Urothelium cell line (cell line): ENCODE measurements at regions not wholly inside any gene's neighbourhood (a gene's known extent, or its start where the extent isn't known, plus 50 kb on each side); places are given as distances from the start of the nearest gene placed in this dataset.
"Not testable (repeated sequence)": the region's sequence is repeated elsewhere in the genome, so short reads cannot be mapped to it uniquely, and the experiment has no call there.

Experiments used
- DNase-seq: peaks from one replicate; pipeline ENCODE4 v3.0.0; 2011; ENCODE audit warnings: low spot score, mixed read lengths
- FAIRE-seq: peaks from 2 replicates; lab custom pipeline; 2011; peaks lifted over from hg19 to GRCh38; lab: Jason Lieb, UNC

DNA sequence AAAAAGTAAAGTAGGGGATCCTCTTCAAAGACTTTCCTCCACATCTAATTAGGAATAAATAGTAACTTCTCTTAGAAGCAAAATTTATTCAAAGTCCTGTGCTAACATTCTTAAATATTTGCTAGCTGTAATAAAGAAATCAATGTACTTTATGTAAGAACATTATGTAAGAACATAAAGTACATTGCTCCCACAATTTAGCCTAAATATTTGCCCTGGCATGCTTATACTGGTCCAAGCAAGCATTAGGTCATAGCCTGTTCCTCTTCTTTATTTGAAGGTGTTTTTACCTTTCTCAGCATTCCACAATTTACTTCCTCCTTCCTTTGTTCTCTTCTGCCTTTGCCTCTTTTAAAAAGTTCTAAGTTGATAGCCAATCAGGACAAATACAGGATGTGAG, 1480.5 kb upstream of the TENM4 start:
- DNase-seq, result not testable (repeated sequence)

DNA sequence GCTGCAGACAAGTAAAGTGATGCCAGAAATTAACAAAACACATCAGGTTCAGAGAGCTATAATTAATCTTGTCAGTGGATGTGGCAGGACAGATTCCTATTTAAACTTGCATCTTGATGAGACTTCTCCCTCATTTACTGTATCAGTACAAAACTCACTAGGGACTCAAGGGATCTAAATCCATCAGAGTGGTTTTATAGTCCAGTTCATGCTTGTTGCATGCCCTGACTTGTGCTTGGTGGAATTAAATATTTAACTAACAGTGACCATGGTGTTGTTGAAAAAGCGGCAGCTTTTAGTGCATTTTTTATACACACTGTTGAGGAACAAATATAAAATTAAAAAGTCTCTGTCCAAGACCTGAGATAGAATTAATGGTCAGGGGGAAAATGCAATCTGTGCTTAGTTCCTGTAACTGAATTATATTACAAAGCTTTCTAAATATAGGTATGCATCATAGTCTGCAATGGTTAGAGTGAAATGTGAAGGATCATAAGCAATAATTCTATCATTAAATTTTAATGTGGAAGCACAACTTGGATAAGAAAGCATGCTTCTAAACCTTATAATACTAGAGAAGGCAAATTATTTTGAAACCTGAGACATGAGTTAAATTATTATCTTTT, 1475.5 kb upstream of the TENM4 start:
- no peak for DNase-seq
- no peak for FAIRE-seq

More for the DNA sequence above, 1480.5 kb upstream of the TENM4 start:
- FAIRE-seq, result not testable (repeated sequence)

DNA sequence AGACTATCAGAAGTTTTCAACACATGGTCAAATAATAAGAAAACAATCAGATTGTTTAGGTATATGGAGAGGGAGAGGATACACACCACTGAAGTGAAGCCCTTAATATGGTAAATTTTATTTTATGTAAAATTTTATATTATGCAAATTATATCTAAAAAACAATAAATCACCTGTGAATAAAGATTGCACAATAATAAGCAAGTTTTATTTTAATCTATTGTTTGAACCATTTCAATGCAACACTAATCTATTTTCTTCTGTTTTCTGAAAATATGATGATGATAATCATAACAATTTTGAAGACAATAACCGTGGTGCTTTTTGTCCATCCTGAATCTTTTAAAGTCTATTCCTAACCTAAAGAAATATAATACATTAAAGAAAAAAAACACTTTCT, 1473.5 kb upstream of the TENM4 start:
- FAIRE-seq (no peak), DNase-seq (no peak)

DNA sequence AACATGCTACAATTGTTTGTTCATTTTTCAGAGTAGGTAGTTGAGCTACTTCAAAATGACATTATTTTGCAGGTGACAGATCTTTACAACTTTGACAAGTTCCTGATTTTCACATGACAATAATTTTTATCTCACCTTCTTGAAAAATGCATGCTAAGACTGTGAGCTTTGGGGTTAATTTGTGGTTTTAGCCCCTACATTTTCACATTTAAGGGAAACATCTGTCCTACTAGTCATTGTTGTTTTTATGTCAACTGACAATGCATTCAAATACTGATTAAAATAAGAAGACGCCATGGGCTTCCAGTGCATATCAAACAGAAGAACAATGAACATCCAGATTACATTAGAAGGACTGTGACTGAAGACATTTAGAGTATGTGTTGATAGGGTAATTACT, 1470.8 kb upstream of the TENM4 start:
- DNase-seq (no peak), FAIRE-seq (no peak)

DNA sequence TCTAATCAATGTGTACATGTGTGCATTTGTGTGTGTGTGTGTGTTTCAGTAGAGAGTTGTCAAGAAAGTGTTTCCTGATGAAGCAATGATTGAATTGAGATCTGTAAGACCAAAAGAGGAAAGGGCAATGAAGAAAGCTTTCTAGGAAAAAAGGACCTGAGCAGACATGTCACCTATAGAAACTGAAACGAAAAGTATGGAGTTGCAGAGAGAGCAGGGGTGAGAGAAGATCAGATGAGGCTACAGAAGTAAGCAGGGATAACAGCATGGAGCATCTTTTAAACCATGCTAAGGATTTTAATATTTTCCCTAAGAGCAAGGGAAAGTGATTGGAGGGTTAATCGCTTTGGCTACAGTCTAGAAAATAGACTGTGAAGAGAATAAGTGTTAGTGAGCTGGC, 1459.4 kb upstream of the TENM4 start:
- no peak for DNase-seq
- no peak for FAIRE-seq

DNA sequence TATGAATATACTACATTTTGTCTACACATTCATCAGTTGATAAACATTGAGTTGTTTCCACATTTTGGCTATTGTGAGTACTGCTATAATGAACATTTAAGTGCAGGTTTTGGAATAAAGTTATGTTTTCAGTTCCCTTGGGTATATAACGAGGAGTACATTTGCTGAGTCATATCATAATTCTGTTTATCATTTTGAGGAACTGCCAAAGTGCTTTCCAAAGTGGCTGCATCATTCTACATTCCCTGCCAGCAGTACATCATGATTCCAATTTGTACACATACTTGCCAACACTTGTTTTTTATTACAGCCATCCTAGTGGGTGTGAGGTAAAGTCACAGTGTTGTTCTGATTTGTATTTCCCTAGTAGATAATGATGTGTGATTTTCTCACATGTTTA, 1458.6 kb upstream of the TENM4 start:
- FAIRE-seq (no peak), DNase-seq (no peak)

DNA sequence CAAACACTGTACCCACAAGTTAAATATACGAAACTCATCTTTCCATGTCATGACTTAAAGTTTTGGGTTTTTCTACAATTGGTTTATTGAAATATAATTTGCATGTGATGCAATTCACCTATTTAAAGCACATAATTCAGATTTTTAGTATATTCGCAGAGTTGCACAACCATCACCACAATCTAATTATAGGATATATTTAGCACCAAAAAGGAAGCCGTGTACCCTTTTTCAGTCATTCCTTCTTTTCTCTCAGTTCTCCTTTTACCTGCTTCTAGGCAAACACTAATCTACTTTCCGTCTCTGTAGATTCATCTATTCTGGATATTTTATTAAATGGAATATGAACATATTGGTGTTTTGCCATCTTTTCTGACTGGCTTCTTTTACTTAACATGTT, 1458.1 kb upstream of the TENM4 start:
- DNase-seq (no peak), FAIRE-seq (no peak)

DNA sequence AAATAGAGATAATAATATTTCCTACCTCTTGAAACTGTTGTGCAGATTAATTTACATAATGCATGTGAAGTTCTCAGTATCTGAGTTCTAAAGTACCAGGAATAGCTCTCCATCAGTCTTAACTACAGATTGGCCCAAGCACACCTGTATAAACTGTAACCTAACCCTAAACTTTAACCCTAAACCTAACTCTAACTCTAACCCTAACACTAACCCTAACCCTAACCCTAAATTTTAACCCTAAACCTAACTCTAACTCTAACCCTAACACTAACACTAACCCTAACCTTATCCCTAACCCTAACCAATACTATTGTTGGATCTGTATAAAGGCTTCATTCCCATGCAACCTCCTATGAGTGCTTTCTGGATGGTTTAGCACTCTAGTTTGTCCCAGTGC, 1445.9 kb upstream of the TENM4 start:
- DNase-seq (no peak), FAIRE-seq (no peak)

DNA sequence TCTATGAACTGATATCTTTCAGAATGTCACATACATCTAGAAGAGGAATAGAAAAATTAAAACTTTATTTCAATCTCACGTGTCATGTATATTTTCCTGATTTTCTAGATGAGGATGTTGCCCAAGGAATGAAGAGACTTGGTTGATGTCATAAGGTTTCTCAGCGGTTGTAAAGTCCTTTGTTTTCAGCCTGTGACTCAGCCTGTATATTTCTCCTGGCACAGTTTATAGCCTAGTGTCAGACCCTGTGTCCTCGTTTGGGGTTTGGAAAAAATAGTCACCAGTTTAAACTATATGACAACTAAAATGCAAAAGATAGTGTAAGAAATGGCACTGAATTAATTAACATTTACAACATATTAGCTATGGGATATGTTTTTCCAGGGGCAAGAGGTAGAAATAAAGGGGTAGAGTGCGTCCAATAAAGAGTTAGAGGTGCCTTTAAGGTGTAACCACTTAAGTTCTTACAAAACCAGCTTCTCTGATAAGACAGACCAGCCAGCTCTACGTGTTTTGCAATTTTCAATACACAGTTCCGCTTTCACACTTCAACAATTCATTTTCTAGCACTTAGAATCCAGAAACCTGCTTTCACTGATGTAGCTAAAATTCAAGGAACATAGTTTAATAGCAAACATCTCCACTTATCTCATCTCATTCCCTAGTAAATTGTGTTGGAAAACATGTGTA, 1432.6 kb upstream of the TENM4 start:
- DNase-seq (peak; percentile 61), FAIRE-seq (no peak)

DNA sequence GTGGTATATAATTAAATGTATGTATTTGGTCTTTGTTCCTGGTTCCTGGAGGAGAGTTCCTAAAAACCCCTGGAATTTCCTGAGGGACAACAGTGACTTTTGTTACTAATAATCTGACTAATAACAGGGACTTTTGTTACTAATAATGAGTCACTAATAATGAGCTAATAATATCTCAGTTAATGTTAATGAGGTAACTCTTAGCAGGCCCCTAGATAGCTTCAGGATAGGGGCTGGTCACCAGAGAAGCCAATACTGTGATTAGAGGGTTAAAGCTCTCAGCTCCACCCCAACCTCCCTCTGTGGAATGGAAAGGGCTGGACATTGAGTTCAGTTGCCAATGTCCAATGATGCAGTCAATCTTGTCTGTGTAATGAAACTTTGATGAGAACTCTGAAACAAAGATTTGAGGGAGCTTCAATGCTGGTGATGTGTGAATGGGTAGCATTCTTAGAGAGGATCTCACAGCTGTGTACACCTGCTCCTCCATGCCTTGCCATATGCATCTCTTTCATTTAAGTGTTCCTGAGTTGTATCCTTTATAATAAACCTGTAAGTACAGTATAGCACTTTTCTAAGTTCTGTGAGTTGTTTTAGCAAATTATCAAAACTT, 1431.4 kb upstream of the TENM4 start:
- FAIRE-seq, result no peak
- DNase-seq, result no peak

DNA sequence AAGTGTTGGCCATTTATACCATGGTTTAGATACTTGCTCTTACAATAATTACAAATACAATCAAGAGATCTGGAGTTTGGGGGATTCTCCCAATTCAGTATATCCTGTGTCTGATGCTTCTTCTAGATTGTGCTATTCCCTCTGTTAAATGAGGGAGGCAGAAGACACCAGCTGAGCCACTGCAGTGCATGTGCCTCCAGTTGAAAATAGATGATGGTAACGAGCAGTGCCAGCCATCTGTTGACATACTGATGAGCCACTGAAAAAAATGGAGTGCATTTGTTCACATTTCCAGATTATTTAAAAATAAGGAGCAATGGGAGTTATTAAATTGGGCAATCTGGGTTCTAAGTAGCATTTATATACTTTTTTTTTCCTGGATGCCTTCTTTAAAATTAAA, 1428.0 kb upstream of the TENM4 start:
- FAIRE-seq (no peak), DNase-seq (no peak)

DNA sequence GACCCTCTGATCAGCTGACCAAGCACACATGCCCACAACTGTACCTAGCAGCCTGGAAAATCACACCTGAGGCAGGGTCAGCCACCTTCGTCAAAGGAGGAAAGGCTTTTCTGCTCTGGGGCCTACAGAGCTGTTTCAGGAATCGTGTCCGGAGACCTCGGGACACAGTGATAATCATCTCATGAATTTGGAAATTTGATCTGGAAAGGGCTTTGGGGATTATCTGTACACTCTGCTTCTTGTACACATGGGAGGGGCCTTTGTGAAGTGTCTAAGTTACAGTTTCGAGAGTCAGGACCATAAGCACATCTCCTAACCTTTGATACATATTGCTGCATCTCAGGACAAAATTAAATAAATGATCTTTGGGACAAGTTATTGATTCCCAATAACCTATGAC, 1421.2 kb upstream of the TENM4 start:
- FAIRE-seq (no peak), DNase-seq (no peak)

DNA sequence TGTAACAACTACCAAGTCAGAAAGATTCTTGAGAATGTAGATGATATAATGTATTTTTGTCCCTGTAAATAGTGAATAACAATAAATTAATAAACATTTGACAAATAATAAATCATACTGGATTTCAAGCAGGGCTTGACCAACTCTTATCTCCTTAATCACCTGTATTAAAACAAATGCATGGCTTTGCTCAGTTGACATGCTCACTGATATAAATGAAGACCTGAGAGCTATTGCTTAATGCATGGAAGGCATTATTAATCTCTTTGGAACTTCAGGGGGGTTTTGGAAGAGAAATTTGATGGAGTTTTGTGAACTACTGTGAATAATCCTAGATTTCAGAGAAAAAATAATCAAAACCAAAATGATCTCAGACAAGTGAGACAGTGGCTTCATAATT, 1420.4 kb upstream of the TENM4 start:
- DNase-seq, result no peak
- no peak for FAIRE-seq

DNA sequence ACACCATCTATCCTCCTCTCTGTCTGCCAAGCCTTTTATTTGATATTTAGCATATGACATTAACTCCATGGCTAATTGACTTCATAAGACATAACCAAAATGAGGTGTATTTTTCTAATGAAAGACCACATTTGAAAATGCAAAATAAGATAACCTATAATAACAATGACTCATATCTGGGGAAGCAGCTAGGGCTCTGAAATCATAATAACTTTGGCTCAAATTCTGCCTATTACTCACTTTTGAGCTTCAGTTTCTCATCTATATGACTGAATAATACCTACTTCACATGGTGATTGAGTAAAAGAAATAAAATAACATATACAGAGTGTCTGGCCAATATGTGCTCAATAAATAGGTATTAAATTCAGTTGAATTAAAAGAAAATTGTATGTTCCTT, 1419.8 kb upstream of the TENM4 start:
- FAIRE-seq (no peak), DNase-seq (no peak)

DNA sequence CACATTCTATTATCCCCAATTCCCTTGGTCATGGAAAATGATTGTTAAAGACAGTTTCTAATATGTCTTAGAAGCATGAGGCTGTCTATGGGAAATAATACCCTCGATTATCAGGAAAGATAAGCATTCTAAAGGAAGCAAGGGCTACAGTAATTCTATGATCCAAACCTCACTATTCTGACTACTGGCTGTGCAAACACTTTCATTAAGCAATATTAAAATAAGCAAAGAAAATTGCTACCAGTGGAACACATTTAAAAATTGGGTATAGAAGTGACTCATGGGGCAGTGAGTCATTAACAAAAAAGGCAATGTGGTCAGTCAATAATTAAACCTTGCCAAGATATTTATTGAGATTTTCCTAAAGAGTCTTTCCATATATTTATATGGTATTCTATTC, 1415.2 kb upstream of the TENM4 start:
- FAIRE-seq, result no peak

DNA sequence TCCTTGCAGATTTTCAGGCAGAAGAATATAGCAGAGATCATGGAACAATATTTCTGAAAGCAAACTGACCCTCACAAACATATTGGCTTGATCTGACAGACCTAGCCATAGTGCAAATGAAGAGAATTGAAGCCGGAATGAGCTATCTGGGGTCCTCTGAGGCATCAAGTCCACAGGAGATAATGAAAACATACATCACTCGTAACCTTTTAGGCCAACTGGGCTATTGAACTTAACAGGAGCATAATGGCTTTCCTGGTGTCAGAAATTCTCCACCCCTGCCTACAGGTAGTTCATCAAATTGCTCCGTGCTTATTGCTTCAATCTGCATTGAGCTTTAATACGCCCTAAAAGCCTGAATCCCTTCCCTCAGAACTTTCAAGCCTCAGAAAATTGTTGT, 1414.6 kb upstream of the TENM4 start:
- DNase-seq (no peak), FAIRE-seq (no peak)

More for the DNA sequence above, 1415.2 kb upstream of the TENM4 start:
- DNase-seq, result peak; percentile 27

DNA sequence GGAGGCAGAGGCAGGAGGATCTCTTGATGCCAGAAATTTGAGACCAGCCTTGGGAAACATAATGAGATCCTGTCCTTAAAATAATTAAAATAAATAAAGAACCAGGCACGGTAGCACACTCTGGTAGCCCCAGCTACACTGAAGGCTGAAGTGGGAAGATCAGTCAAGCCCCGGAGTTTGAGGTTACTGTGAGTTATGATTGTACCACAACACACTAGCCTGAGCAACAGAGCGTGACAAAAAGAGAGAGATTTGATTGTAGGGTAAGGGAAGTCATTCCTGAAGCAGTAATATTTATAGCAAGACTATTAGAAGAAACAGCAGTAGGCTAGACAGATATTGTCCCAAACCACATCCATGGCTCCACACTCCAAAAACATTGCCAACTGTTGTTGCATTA, 1408.4 kb upstream of the TENM4 start:
- no peak for FAIRE-seq

DNA sequence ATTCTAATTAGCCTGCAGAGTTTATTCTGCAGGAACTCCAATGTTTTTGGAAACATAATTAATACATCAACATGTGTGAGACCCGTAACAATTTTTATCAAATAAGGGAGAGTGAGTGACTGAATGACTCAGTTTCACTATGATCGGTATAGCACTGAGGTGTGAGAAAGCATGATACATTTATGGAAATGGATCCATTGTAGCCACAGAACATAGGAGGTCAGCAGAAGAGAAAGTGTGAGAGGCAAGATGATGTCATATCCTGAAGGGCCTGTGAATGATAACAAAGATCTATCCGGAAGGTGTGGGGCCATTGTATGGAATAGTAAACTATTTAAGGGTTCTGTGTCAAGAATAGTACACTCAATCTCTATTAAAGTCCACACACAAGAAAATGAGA, 1406.1 kb upstream of the TENM4 start:
- DNase-seq (no peak), FAIRE-seq (no peak)

More for the DNA sequence above, 1408.4 kb upstream of the TENM4 start:
- DNase-seq, result no peak

DNA sequence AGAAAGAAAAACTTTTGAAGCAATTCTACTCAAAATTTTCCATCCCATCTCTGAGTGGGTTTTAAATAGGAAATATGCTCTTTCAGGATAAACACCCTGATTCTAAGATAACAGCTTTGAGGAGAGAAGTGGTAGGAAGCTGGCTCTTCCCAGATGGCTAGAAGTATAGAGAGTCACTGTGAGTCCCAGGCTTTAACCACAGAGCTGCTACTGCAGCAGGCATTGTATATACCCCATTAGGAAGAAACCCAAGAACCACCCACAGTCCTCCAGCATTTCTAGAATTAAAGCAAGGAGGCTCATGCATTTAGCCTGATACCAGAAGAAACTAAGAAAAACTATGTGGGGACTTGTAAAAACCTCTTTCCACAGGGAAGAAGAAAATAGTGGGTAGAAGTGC, 1405.6 kb upstream of the TENM4 start:
- no peak for DNase-seq
- no peak for FAIRE-seq

DNA sequence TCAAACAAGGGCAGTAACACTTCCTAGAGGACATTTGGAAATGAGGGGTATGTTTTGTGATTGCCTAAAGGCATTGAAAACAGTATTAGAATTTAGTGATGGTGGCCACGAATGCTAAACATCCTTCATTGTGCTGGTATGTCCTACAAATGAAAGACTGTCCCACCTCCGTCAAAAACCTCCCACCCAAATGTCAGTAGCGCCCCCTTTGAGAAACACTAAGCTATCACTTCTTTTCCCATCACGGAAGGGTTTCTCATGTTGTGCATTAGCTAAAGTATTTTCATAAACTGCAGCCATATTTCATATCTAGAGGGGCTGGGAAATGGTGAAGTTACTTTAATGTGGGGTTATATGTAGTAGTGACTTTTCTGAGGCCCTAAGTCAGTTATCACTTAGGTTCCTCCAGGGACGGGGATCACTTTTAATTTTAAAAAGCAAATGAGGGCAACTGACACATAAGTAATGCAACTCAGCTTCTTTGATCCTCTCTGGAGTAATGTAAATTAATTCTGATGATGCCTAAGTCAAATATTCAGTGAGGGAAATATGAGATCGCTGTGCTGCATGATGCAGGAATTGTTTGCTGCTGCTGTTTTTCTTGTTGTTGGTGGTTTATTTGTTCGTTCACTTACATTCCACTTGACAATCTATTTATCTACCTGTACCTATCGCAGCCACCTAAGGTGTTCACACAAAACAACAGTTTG, 1403.4 kb upstream of the TENM4 start:
- DNase-seq, result no peak
- no peak for FAIRE-seq

DNA sequence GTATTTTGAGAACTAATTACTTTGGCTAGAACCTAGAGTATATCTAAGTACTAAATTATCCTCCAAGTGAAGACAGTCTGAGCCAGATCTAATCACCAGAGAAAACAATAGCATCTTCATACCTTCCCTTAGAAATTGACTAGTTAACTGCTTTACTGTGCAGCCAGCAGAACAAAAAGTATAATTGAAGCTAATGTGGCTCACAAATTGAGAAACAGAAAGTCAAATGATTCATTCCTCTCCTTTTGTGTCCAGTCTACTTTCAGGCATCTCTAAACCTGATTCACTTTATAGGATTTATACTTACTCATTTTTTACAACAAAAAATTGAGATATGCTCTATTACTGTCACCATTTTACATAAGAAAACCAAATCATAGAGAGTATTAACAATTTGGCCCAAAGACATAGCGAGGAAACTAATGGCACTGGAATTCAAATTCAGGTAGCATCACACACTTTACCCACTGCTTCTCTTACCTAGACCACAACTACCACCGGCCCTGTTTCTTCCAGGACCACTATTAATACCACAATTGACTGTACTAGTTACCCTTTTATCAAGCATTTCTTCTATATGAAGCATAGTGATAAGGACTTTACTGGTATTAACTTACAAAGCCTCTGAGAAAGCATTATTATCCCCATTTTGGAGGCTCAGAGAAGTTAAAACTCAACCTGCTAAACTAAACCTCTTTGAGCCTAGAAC, 1402.6 kb upstream of the TENM4 start:
- FAIRE-seq (no peak), DNase-seq (no peak)
